H1 (cell line): ENCODE measurements at regions not wholly inside any gene's neighbourhood (a gene's known extent, or its start where the extent isn't known, plus 50 kb on each side); places are given as distances from the start of the nearest gene placed in this dataset.

Experiments
- CTCF ChIA-PET: fragments of 300-600 bp; sonication (Branson Sonifier 250); formaldehyde crosslinking; loops from one replicate; lab custom pipeline; 2021; ENCODE audit not compliant: partially characterized antibody; lab: Charles Lee
- POLR2A ChIA-PET: fragments of 300-600 bp; sonication (Branson Sonifier 250); formaldehyde crosslinking; loops from one replicate; lab custom pipeline; 2021; ENCODE audit warnings: inconsistent platforms; ENCODE audit not compliant: partially characterized antibody; lab: Charles Lee
- DNase-seq, 2 experiments: peaks; one replicate each; pipeline versions ENCODE4 v3.0.0 to v3.0.0-alpha.2; 2010 to 2022; ENCODE audit warnings: low spot score in 2 of 2, low read depth in 1 of 2, mixed read lengths in 1 of 2
- FAIRE-seq: peaks from 2 replicates; lab custom pipeline; 2011; peaks lifted over from hg19 to GRCh38; lab: Jason Lieb, UNC
- H2AFZ ChIP-seq: 2 replicates; pipeline ENCODE4 v1.8.1; 2012; ENCODE audit warnings: low read length, inconsistent platforms
- H2AK5ac ChIP-seq: 2 replicates; pipeline ENCODE4 v1.6.1; 2013; ENCODE audit warnings: low read depth, low read length
- H2BK120ac ChIP-seq: replicated peaks from 2 replicates; pipeline ENCODE3; 2013; ENCODE audit warnings: low read depth, low read length, inconsistent platforms
- H2BK12ac ChIP-seq: 2 replicates; pipeline ENCODE4 v1.6.1; 2013; ENCODE audit warnings: low read depth, low read length
- H2BK15ac ChIP-seq: 2 replicates; pipeline ENCODE4 v1.6.1; 2013; ENCODE audit warnings: low read length
- H2BK20ac ChIP-seq: 2 replicates; pipeline ENCODE4 v1.6.1; 2013; ENCODE audit warnings: low read length
- H2BK5ac ChIP-seq: 2 replicates; pipeline ENCODE4 v1.6.1; 2013; ENCODE audit warnings: low read depth, low read length
- H3K14ac ChIP-seq: 2 replicates; pipeline ENCODE4 v1.6.1; 2013; ENCODE audit warnings: inconsistent platforms; ENCODE audit not compliant: insufficient read length
- H3K18ac ChIP-seq: 2 replicates; pipeline ENCODE4 v1.6.1; 2013; ENCODE audit warnings: low read length; ENCODE audit errors: extremely low read depth
- H3K23ac ChIP-seq: 2 replicates; pipeline ENCODE4 v1.6.1; 2013; ENCODE audit warnings: inconsistent platforms; ENCODE audit not compliant: insufficient read length
- H3K23me2 ChIP-seq: 2 replicates; pipeline ENCODE4 v1.6.1; 2013; ENCODE audit warnings: low read depth, low read length
- H3K27ac ChIP-seq: 2 replicates; pipeline ENCODE4 v1.6.1; 2011; ENCODE audit warnings: low read depth, low read length, inconsistent platforms
- H3K27me3 ChIP-seq, 4 experiments: replicated peaks in 1 of 4; 1 replicate in 1 of 4; 2 replicates in 3 of 4; pipeline versions ENCODE4 v1.6.1 to v1.8.1; 2011 to 2013; ENCODE audit warnings: low read length in 3 of 4, mild to moderate bottlenecking in 3 of 4, inconsistent platforms in 2 of 4, mixed read lengths in 2 of 4, moderate library complexity in 1 of 4; ENCODE audit not compliant: control insufficient read depth in 3 of 4, insufficient read depth in 3 of 4; ENCODE audit errors: extremely low read depth in 1 of 4
- H3K36me3 ChIP-seq, 4 experiments: 2 replicates each; pipeline versions ENCODE4 v1.6.1 to v1.8.1; 2011 to 2013; ENCODE audit warnings: mild to moderate bottlenecking in 4 of 4, low read length in 3 of 4, moderate library complexity in 2 of 4, control low read depth in 1 of 4, inconsistent platforms in 1 of 4; ENCODE audit not compliant: insufficient read depth in 4 of 4, control insufficient read depth in 2 of 4
- H3K4ac ChIP-seq: replicated peaks from 2 replicates; pipeline ENCODE3; 2013; ENCODE audit warnings: low read length, low read depth, mixed read lengths, inconsistent platforms; ENCODE audit not compliant: insufficient read length
- H3K4me1 ChIP-seq, 4 experiments: replicated peaks in 1 of 4; 1 replicate in 1 of 4; 2 replicates in 3 of 4; pipeline versions ENCODE4 v1.6.1 to v1.8.1; 2011 to 2013; ENCODE audit warnings: low read length in 3 of 4, inconsistent platforms in 2 of 4, mixed read lengths in 1 of 4; ENCODE audit not compliant: insufficient read depth in 4 of 4, control insufficient read depth in 3 of 4
- H3K4me2 ChIP-seq, 2 experiments: 2 replicates each; pipeline versions ENCODE4 v1.6.1 to v1.8.1; 2011 to 2013; ENCODE audit warnings: low read depth in 2 of 2, low read length in 2 of 2, control low read depth in 1 of 2, inconsistent platforms in 1 of 2, mild to moderate bottlenecking in 1 of 2; ENCODE audit not compliant: insufficient read depth in 1 of 2
- H3K4me3 ChIP-seq, 4 experiments: fragments of 200-600, 300-600 bp in 1 of 4; sonication (generic), shearing (Covaris generic), sonication (Bioruptor Twin) in 1 of 4; 2 replicates each; pipeline versions ENCODE4 v1.5.1 to v1.8.1; 2011 to 2016; ENCODE audit warnings: low read length in 4 of 4, low read depth in 3 of 4, control low read depth in 2 of 4, inconsistent platforms in 2 of 4, mild to moderate bottlenecking in 2 of 4, mixed read lengths in 1 of 4, moderate library complexity in 1 of 4; ENCODE audit not compliant: insufficient read depth in 2 of 4; ENCODE audit errors: extremely low read depth in 1 of 4
- H3K56ac ChIP-seq: replicated peaks from 2 replicates; pipeline ENCODE3; 2013; ENCODE audit warnings: low read depth, mild to moderate bottlenecking, mixed read lengths, low read length, inconsistent platforms; ENCODE audit not compliant: insufficient read length
- H3K79me1 ChIP-seq: 2 replicates; pipeline ENCODE4 v1.6.1; 2013; ENCODE audit warnings: low read depth, low read length, control low read depth
- H3K79me2 ChIP-seq, 2 experiments: 2 replicates each; pipeline versions ENCODE4 v1.6.1 to v1.8.1; 2012 to 2013; ENCODE audit warnings: low read length in 2 of 2, mild to moderate bottlenecking in 2 of 2, inconsistent platforms in 1 of 2; ENCODE audit not compliant: insufficient read depth in 2 of 2, control insufficient read depth in 1 of 2
- H3K9ac ChIP-seq, 4 experiments: replicated peaks in 1 of 4; 1 replicate in 1 of 4; 2 replicates in 3 of 4; pipeline versions ENCODE4 v1.6.1 to v1.8.1; 2011 to 2013; ENCODE audit warnings: low read depth in 3 of 4, low read length in 3 of 4, control low read depth in 2 of 4, mild to moderate bottlenecking in 2 of 4, moderate library complexity in 2 of 4, inconsistent platforms in 1 of 4; ENCODE audit errors: extremely low read depth in 1 of 4
- H3K9me3 ChIP-seq, 2 experiments: 2 replicates each; pipeline versions ENCODE4 v1.6.1 to v1.8.1; 2012 to 2013; ENCODE audit warnings: mild to moderate bottlenecking in 2 of 2, moderate library complexity in 2 of 2, control low read depth in 1 of 2, inconsistent platforms in 1 of 2, low read depth in 1 of 2, low read length in 1 of 2, mixed read lengths in 1 of 2; ENCODE audit not compliant: insufficient read depth in 2 of 2
- H4K20me1 ChIP-seq, 2 experiments: replicated peaks in 1 of 2; 2 replicates each; pipeline versions ENCODE3 to v1.8.1; 2011 to 2013; ENCODE audit warnings: inconsistent platforms in 2 of 2, low read length in 2 of 2, mild to moderate bottlenecking in 1 of 2; ENCODE audit not compliant: insufficient read depth in 2 of 2, control insufficient read depth in 1 of 2
- H4K5ac ChIP-seq: 2 replicates; pipeline ENCODE4 v1.6.1; 2013; ENCODE audit warnings: low read length, low read depth, mixed read lengths, inconsistent platforms; ENCODE audit not compliant: insufficient read length
- H4K8ac ChIP-seq: 2 replicates; pipeline ENCODE4 v1.8.0; 2013; ENCODE audit warnings: mild to moderate bottlenecking, moderate library complexity, low read length, inconsistent platforms; ENCODE audit not compliant: insufficient read depth; ENCODE audit errors: extremely low read depth
- H4K91ac ChIP-seq: replicated peaks from 2 replicates; pipeline ENCODE3; 2013; ENCODE audit warnings: low read length, mixed read lengths, inconsistent platforms; ENCODE audit not compliant: insufficient read length
- CBX8 ChIP-seq: fragments of 300-800, 300-1000 bp; sonication (generic); IDR thresholded peaks from 2 replicates; pipeline ENCODE4 v1.7.1; 2016; ENCODE audit warnings: low read depth, low read length, borderline replicate concordance
- EP300 ChIP-seq, 2 experiments: IDR thresholded peaks; 1 replicate in 1 of 2; 2 replicates in 1 of 2; pipeline ENCODE4 v1.6.1; 2011 to 2012; ENCODE audit warnings: low read depth in 2 of 2, low read length in 2 of 2, mild to moderate bottlenecking in 2 of 2, borderline replicate concordance in 1 of 2, inconsistent platforms in 1 of 2, moderate library complexity in 1 of 2
- KDM4A ChIP-seq: IDR thresholded peaks from one replicate; pipeline ENCODE4 v1.7.1; 2012; ENCODE audit warnings: low read depth, mild to moderate bottlenecking, moderate library complexity, low read length, inconsistent platforms; ENCODE audit not compliant: severe bottlenecking
- NRF1 ChIP-seq: IDR thresholded peaks from 2 replicates; pipeline ENCODE4 v1.6.1; 2011; ENCODE audit warnings: mild to moderate bottlenecking, low read depth, low read length, improper control_type of control experiment
- PHF8 ChIP-seq: fragments of 200-600 bp; sonication (generic); conservative IDR thresholded peaks from 2 replicates; pipeline ENCODE4 v1.7.1; 2012; ENCODE audit warnings: low read depth, mild to moderate bottlenecking, inconsistent platforms, low read length, moderate library complexity
- RNF2 ChIP-seq: fragments of 200-900, 300-1000 bp; sonication (generic); IDR thresholded peaks from 2 replicates; pipeline ENCODE4 v1.7.1; 2016; ENCODE audit warnings: borderline replicate concordance, low read depth, mild to moderate bottlenecking, antibody characterized with exemption, low read length; ENCODE audit not compliant: poor library complexity, severe bottlenecking; ENCODE audit errors: missing control alignments
- SIX5 ChIP-seq: IDR thresholded peaks from 2 replicates; pipeline ENCODE4 v1.6.1; 2011; ENCODE audit warnings: mild to moderate bottlenecking, low read depth, low read length
- SP1 ChIP-seq: IDR thresholded peaks from 2 replicates; pipeline ENCODE4 v1.6.1; 2011; ENCODE audit warnings: low read depth, low read length
- SP4 ChIP-seq: IDR thresholded peaks from 2 replicates; pipeline ENCODE4 v1.6.1; 2012; ENCODE audit warnings: low read length, inconsistent platforms
- WGBS, 2 experiments: shearing (Covaris generic) in 1 of 2; methylation state at CpG; one replicate each; pipeline versions ENCODE4 v1.1.6 to v1.1.7; 2013 to 2015; ENCODE audit warnings: low lambda C conversion rate in 2 of 2, mixed read lengths in 2 of 2, inconsistent platforms in 1 of 2, low coverage in 1 of 2, missing lambda C conversion rate in 1 of 2; ENCODE audit not compliant: insufficient replicate concordance in 2 of 2, insufficient coverage in 1 of 2, insufficient read length in 1 of 2; ENCODE audit errors: extremely low coverage in 1 of 2, missing lambda C conversion rate in 1 of 2; 5-methylcytosine and 5-hydroxymethylcytosine counted together
- TF ChIP-seq, protein P1 (sequence below): IDR thresholded peaks from 2 replicates; pipeline ENCODE4 v1.6.1; 2012; ENCODE audit warnings: low read length, inconsistent platforms
- TF ChIP-seq, protein P2 (sequence below): IDR thresholded peaks from 2 replicates; pipeline ENCODE4 v1.6.1; 2012; ENCODE audit warnings: inconsistent platforms

DNA sequence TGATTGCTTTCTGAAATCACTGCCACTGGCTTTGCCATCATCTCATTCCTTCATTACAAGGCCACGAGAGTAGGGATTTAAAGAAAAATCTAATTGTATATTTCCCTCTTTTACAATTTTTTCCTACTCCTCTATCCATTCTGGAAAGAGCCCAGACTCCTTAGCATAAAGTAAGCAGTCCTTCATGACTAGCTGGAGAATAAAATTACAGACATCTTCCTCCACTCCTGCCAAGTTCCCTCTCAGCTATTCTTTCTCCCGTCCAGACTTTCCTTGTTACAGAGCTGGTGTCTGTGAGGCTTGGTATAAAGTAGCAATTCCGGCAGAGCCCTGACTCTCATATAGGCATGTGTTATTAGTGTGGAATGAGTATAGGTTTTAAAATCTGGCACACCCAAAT is 806.8 kb downstream of the PLCL1 start:
- CTCF ChIA-PET, result no interaction called here
- H2BK20ac ChIP-seq, result no peak overlapping the region
- FAIRE-seq (no peak), DNase-seq (no peak)
- no peak overlapping the region for H2BK5ac ChIP-seq
- H3K9me3 ChIP-seq, result no peaks in the 10 kb centered on the region
- H3K4me3 ChIP-seq, result no peak overlapping the region
- H3K79me2 ChIP-seq, result no peaks in the 10 kb centered on the region
- POLR2A ChIA-PET, result no interaction called here
- H2AK5ac ChIP-seq, result no peak overlapping the region
- no peak overlapping the region for H2BK12ac ChIP-seq
- H3K23me2 ChIP-seq, result no peaks in the 10 kb centered on the region
- no peaks in the 10 kb centered on the region for H4K20me1 ChIP-seq
- H4K91ac ChIP-seq, result no peak overlapping the region
- no peak overlapping the region for H3K4ac ChIP-seq
- no peak overlapping the region for H3K56ac ChIP-seq
- no peak overlapping the region for H3K23ac ChIP-seq
- no peak overlapping the region for H3K27ac ChIP-seq
- no peaks in the 10 kb centered on the region for H3K27me3 ChIP-seq
- no peak overlapping the region for H3K4me2 ChIP-seq
- no peak overlapping the region for H3K14ac ChIP-seq
- no peaks in the 10 kb centered on the region for H3K4me1 ChIP-seq
- no peak overlapping the region for H4K8ac ChIP-seq
- 88% methylated on average over 3 of the region's 3 CpGs; no CpG with 5 or more reads in 1 of the 2 experiments for WGBS, 2 experiments
- no peak overlapping the region for H3K18ac ChIP-seq
- no peak overlapping the region for H2AFZ ChIP-seq
- no peak overlapping the region for H3K9ac ChIP-seq
- H2BK15ac ChIP-seq, result no peak overlapping the region
- no peak overlapping the region for H4K5ac ChIP-seq
- H2BK120ac ChIP-seq, result no peak overlapping the region
- no peaks in the 10 kb centered on the region for H3K79me1 ChIP-seq
- no peaks in the 10 kb centered on the region for H3K36me3 ChIP-seq
- TF ChIP-seq KDM4A (no peak), SP1 (no peak), SP4 (no peak), PHF8 (no peak), RNF2 (no peak), EP300 (IDR thresholded peaks at IDR 0.05; ENCODE audit: borderline replicate concordance in 1 of 2, low read depth in 2 of 2, low read length in 2 of 2) (no peak), SIX5 (no peak), NRF1 (no peak), CBX8 (no peak)
- TF ChIP-seq, protein P1, sequence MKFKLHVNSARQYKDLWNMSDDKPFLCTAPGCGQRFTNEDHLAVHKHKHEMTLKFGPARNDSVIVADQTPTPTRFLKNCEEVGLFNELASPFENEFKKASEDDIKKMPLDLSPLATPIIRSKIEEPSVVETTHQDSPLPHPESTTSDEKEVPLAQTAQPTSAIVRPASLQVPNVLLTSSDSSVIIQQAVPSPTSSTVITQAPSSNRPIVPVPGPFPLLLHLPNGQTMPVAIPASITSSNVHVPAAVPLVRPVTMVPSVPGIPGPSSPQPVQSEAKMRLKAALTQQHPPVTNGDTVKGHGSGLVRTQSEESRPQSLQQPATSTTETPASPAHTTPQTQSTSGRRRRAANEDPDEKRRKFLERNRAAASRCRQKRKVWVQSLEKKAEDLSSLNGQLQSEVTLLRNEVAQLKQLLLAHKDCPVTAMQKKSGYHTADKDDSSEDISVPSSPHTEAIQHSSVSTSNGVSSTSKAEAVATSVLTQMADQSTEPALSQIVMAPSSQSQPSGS, result no peak
- TF ChIP-seq, protein P2, sequence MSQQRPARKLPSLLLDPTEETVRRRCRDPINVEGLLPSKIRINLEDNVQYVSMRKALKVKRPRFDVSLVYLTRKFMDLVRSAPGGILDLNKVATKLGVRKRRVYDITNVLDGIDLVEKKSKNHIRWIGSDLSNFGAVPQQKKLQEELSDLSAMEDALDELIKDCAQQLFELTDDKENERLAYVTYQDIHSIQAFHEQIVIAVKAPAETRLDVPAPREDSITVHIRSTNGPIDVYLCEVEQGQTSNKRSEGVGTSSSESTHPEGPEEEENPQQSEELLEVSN, result no peak
